22Rv1 (cell line): ENCODE measurements at regions not wholly inside any gene's neighbourhood (a gene's known extent, or its start where the extent isn't known, plus 50 kb on each side); places are given as distances from the start of the nearest gene placed in this dataset.

Experiments
- CTCF ChIP-seq: fragments of 450-650 bp; IDR thresholded peaks from 2 replicates; pipeline ENCODE4 v1.5.1; 2017; ENCODE audit warnings: mild to moderate bottlenecking
- ZFX ChIP-seq: fragments of 450-650 bp; IDR thresholded peaks from 2 replicates; pipeline ENCODE4 v1.6.1; 2017; ENCODE audit warnings: antibody characterized with exemption, borderline replicate concordance

- TF ChIP-seq CTCF (no peak), ZFX (no peak)
Observed at GRCh38 chr2:160581035-160581434, 87.4 kb upstream of the RBMS1 start.
